ENCODE measurements at regions not wholly inside any gene's neighbourhood (a gene's known extent, or its start where the extent isn't known, plus 50 kb on each side); places are given as distances from the start of the nearest gene placed in this dataset.

GRCh38 chr6:150759483-150759882 lies 106.0 kb upstream of the MTHFD1L start:
- ATAC-seq (ENCODE audit: low read depth) (no peak), DNase-seq (no peak)
- Mint-ChIP-seq H3K4me1 (peaks cover 42% of the 10 kb centered on the region), H3K4me3 (no peak overlapping the region), H3K36me3 (ENCODE audit: low read depth) (peaks cover 64% of the 10 kb centered on the region), H3K9me3 (no peaks in the 10 kb centered on the region), H3K27ac (peak overlapping the region; percentile 24), H3K27me3 (no peaks in the 10 kb centered on the region)
- intact Hi-C loops (cut with micrococcal nuclease): loop anchor here (2.0 kb wide), 1 partner anchor 15 kb away; no protein-coding TSS in a partner anchor
- POLR2A ChIA-PET: no interaction called here
- CTCF ChIA-PET: interaction anchor here (0.8 to 1.3 kb wide), 2 partner anchors 9 to 341 kb away, joined by 4 read pairs; no protein-coding TSS in a partner anchor
- TF ChIP-seq CTCF (IDR thresholded peaks at IDR 0.05): no peak

- Mint-ChIP-seq H3K27me3 (no peaks in the 10 kb centered on the region), H3K9me3 (no peaks in the 10 kb centered on the region), H3K4me1 (peaks cover 65% of the 10 kb centered on the region), H3K27ac (no peak overlapping the region), H3K4me3 (no peak overlapping the region), H3K36me3 (ENCODE audit: low read depth) (peaks cover 55% of the 10 kb centered on the region)
- intact Hi-C loops (cut with micrococcal nuclease): no loop called here
- TF ChIP-seq CTCF (IDR thresholded peaks at IDR 0.05): no peak
- ATAC-seq (ENCODE audit: low read depth): no peak
- ChIA-PET CTCF (interaction anchor here (0.6 kb wide), 1 partner anchor 14 kb away, joined by 3 read pairs; no protein-coding TSS in a partner anchor), POLR2A (no interaction called here)
- DNase-seq: no peak
Measured at GRCh38 chr6:150761771-150762170, 103.7 kb upstream of the MTHFD1L start.

GRCh38 chr6:150764334-150765066 lies 101.0 kb upstream of the MTHFD1L start:
- CTCF ChIA-PET: interaction anchor here (1.0 to 2.2 kb wide), 5 partner anchors 23 to 346 kb away, joined by 3 to 7 read pairs (median 4); partner anchors contain the start of gene PLEKHG1

GRCh38 chr6:150765067-150765764 lies 100.3 kb upstream of the MTHFD1L start:
- TF ChIP-seq CTCF (IDR thresholded peaks at IDR 0.05): no peak
- Mint-ChIP-seq H3K27me3 (no peaks in the 10 kb centered on the region), H3K9me3 (no peaks in the 10 kb centered on the region), H3K36me3 (ENCODE audit: low read depth) (peaks cover 58% of the 10 kb centered on the region), H3K4me3 (peak overlapping the region; percentile 47), H3K27ac (peak overlapping the region; percentile 73), H3K4me1 (peaks cover 60% of the 10 kb centered on the region)
- DNase-seq (no peak), ATAC-seq (ENCODE audit: low read depth) (peak; percentile 93)
- ChIA-PET CTCF (interaction anchor here (1.0 to 2.2 kb wide), 5 partner anchors 24 to 347 kb away, joined by 3 to 7 read pairs (median 4); partner anchors contain the start of gene PLEKHG1), POLR2A (interaction anchor here (0.6 to 2.5 kb wide), 10 partner anchors 21 to 1219 kb away, joined by 4 to 18 read pairs (median 5); no protein-coding TSS in a partner anchor)
- intact Hi-C loops (cut with micrococcal nuclease): loop anchor here (5.0 kb wide), 1 partner anchor 47 kb away; no protein-coding TSS in a partner anchor

More at GRCh38 chr6:150764334-150765066, 101.0 kb upstream of the MTHFD1L start:
- H3K36me3 Mint-ChIP-seq (ENCODE audit: low read depth): peaks cover 55% of the 10 kb centered on the region
- H3K4me3 Mint-ChIP-seq: peak overlapping the region; percentile 47
- no peaks in the 10 kb centered on the region for H3K9me3 Mint-ChIP-seq
- ATAC-seq (ENCODE audit: low read depth) (no peak), DNase-seq (no peak)
- peaks cover 66% of the 10 kb centered on the region for H3K4me1 Mint-ChIP-seq
- intact Hi-C loops (cut with micrococcal nuclease): loop anchor here (5.0 kb wide), 1 partner anchor 48 kb away; no protein-coding TSS in a partner anchor
- peak overlapping the region; percentile 73 for H3K27ac Mint-ChIP-seq
- H3K27me3 Mint-ChIP-seq: no peaks in the 10 kb centered on the region
- POLR2A ChIA-PET: interaction anchor here (0.6 to 2.5 kb wide), 8 partner anchors 22 to 165 kb away, joined by 3 to 18 read pairs (median 5); no protein-coding TSS in a partner anchor
- no peak for TF ChIP-seq CTCF (IDR thresholded peaks at IDR 0.05)
